Urothelium cell line (cell line): ENCODE measurements at regions not wholly inside any gene's neighbourhood (a gene's known extent, or its start where the extent isn't known, plus 50 kb on each side); places are given as distances from the start of the nearest gene placed in this dataset.

Source experiments
- DNase-seq: peaks from one replicate; pipeline ENCODE4 v3.0.0; 2011; ENCODE audit warnings: low spot score, mixed read lengths
- FAIRE-seq: peaks from 2 replicates; lab custom pipeline; 2011; peaks lifted over from hg19 to GRCh38; lab: Jason Lieb, UNC

DNA sequence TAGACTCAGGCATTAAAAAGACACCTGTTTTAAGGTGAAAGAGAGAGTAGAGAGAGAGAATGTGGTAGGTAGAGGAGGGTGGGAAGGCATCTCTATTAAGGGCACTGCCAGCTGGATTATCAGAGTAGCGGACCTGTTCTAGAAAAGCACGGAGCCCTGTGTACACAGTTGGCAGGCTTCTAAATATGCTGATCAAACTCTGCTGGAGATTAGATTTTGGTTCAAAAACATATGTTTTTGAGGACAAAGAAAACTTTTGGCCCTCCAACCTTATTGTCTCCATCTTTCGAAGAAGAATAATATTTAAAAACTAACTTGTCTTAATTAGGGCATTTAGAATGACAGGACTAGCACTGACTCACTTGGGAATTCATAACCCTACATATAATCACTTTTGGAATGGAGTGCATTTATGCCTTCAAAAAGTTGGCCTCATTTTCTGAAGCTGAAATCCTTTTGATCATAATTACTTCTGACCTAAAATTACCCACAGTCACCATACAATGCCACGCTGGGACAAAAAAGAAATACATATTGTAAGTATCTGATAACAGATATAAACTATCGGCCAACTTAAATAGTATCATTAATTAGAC lies 254.6 kb downstream of the MEIS1 start:
- FAIRE-seq (no peak), DNase-seq (no peak)

DNA sequence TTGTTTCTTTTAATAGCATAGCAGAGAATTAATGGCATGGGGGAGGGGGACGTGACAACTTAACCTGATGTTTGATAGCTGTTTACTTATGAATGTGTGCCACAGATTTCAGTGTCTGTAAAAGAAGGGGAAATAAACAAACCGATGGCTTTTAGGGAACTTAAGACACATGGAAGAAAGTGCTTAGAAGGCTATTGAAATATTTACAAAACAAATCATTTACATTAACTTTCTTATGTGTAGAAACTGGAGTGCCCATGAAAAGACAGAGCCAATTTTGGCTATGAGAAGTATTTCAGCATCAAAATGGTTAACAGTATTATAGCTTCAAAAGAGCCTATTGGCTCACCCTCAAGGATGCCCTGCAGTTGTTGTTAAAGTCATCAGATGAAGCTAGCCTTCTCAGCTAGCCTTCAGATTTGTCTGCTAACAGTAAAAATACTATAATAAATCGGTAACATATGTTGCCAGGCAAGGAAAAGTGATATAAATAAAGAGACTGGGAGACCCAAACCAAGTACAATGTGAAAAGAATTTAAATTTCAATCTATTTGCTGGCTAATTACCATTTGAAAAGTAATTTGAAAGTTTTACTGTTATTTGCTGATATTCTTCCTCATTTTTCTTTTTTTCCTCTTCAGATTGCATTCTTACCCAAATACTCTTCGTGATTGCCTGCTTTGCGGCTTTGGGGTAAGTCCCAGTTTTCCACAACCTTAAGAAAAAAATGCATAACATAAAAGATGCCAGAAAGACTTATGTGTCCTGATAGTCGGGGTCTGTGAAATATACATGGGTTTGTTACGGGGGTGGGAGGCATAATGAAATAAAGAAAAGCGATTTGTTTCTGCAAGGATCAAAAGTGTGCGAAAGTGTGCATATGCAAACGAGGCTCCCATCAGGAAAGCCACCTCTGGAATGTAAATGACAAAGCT lies 256.4 kb downstream of the MEIS1 start:
- no peak for FAIRE-seq

DNA sequence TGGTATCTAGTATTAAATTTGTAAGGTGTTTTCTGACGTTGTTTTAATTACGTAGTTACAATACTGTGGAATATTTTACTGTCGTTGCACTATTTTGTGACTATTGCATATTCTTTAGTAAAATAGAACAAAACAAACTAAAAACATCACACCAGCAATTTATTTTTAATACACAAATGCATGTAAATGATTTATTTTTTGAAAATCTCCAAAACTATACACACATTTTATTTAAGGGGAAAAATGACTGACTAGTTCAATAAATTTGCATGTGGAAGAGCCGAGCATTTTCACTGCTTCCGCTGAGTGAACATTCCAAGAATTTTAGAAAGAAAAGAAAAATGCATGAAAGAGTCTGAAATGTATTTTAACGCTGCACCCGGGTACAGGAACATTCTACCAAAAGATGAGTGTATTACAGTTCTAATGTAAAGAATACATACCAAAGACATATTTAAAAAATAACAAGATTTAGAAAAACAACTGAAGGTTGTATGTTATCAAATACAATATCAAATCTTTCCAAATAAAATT lies 257.7 kb downstream of the MEIS1 start:
- FAIRE-seq: no peak
- no peak for DNase-seq

More for the DNA sequence above, 256.4 kb downstream of the MEIS1 start:
- no peak for DNase-seq

DNA sequence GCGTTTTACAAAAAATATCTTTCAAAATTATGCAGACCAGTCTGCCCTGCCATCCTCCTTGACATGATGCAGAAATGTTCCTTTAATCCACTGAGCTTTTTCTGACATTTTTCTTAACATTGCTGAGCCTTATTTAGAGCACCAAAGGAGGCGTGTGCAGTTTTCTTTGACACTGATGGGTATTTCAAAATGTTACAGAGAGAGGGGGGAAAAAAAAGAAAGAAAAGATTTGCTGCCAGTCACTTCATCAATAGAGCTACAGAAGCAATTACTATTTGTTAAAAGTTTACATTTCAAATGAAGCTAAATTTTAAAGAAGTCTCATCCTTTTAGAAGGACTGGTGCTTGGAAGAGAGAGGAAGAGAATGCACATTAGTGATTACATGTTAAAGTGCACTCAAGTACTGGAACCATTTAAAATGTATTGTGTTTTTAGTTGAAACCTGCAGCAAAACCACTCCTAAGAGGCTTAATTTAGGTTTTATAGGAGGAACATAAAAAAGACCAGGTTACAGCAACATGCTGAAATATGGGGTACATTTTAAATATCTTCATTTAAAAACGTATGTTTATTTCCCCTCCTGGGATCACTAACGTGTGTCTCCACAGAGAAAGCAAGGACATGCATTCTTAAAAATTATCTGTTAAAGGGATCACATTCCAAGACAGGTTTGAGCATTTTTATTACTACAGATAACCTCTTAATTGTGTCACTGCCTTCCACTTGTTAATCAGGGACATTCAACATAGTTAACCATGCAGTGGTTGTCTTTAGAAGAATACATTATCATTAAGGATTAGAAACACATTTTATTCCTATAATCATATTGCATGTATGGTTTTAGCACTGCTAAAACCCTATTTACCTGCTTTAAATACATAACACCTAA lies 258.4 kb downstream of the MEIS1 start:
- DNase-seq (no peak), FAIRE-seq (no peak)

DNA sequence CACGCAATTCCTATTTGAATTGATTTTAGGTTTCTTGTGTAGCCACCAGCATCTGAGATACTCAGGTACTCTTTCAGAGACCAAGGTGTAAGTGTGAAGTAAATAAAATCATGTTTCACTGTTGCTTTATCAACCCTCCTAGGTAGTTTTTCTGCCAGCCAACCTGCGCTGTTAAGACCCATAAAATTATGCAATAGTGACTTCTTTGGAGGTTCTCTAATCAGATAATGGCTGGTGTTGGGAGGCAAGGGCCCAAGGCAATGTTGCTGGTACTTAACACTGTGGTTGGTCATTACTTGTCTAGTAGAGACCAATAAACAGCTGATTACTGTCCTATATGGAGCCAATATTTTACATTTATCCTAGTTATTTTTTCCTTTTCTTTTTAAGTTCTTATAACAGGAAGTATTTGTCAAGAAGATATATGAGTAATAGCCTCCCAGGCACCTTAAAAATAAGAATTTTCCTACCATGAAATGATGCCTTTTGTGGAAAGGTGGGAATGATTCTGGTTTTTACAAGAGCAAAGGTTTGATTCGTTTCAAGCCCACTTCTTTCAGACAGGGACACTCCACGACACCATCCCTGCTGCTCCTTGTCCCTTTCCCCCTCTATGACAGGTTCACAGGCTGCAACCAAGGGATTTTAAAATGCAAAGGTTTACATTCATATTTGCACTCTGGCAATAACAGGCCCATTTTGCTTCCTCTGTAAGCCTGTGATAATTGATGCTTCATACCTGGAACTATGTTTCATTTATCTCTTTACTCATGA lies 259.3 kb downstream of the MEIS1 start:
- FAIRE-seq (no peak), DNase-seq (no peak)

DNA sequence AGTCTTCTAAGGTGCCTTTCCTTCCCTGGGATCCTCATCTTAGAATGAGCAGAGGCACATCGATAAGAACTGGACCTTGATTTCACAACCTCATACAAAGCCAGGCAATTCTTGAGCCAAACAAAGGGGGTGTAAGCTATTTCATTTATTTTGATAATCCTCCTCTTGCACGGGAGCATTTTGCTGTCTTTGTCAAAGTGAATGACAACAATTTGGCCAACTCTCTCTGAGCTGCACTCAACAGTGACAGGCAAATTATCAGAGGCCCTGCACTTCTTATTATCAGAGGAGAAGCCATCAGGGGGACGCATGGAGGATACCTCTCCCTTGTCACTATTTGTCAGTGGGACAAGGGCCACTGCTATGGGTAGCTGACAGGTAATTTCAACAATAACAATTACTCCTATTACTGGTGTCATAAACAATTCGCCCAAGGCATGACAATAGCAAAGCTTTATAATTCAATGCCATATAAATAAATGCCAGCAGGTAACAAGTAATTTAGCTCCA lies 260.4 kb downstream of the MEIS1 start:
- no peak for DNase-seq
- no peak for FAIRE-seq

DNA sequence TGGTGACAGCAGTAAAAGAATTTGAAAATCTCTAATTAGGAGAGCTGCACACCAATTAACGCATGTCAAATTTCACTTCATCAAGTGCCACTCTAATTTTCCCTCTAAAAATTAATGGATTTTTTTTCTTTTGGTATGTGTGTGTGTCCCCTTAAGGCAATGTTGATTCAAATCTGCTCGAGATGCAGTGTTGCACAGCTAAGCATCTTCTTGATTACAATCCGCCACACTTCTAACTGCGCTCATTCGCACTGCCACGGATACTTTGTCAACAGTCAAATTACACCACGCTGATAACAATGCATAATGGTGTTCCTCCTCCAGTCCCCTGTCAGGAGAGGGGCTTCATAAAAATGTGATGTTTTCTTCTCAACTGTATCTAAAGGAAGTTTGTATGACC lies 261.4 kb downstream of the MEIS1 start:
- DNase-seq (no peak), FAIRE-seq (no peak)

DNA sequence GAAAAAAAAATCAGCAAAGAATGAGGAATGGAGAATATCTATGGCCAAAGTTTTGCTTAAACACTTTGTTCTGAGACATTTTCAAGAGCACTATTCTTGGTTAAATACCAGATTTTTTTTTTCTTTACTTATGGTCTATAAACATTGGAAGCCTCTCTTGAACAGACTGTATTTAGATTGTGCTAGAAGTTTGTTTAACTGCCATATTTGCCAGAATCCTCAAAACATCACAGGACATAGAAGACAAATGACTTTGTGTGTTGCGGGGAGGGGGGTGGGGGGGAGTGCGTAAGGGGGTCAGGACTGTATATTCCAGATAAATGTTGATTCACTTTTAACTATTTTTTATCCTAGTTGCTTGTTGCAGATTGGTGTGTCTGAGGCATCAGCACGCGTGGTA lies 262.0 kb downstream of the MEIS1 start:
- DNase-seq: no peak

DNA sequence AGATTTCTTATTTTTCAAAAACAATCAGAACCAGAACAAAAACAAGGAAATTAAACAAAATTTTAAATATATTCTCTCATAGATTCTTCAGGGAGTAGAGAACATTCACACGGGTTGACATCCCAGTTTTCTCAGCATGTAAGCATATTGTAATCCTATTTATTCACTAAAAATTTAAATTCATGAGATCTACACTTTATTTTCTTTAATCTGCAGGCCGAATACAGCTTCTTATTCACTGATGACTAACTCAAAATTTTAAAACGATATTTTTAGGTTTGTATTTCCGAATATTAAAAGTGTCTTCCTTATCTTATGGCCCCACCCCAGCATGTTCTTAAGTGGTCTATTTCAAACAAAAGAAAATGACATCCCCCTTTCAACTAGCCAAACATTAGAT lies 262.4 kb downstream of the MEIS1 start:
- DNase-seq: no peak
- no peak for FAIRE-seq

More for the DNA sequence above, 262.0 kb downstream of the MEIS1 start:
- no peak for FAIRE-seq

DNA sequence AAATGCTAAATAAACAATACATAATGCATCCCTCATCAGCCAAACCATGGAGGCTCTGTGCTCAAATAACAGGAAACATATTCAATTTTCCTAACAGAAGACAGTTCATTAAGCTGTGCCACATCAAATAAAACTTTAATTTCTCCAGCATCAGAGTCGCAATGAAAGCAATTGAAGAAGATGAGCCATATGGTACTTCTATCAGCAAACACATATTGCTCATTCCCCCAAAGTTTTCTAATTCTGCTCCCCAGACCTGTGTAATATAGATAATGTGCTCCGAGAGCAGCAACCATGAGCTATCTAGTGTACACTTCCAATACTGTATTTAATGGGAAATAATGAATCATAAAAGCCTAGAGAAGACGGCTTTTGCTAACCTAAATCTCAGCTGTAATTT lies 263.2 kb downstream of the MEIS1 start:
- FAIRE-seq (no peak), DNase-seq (no peak)

DNA sequence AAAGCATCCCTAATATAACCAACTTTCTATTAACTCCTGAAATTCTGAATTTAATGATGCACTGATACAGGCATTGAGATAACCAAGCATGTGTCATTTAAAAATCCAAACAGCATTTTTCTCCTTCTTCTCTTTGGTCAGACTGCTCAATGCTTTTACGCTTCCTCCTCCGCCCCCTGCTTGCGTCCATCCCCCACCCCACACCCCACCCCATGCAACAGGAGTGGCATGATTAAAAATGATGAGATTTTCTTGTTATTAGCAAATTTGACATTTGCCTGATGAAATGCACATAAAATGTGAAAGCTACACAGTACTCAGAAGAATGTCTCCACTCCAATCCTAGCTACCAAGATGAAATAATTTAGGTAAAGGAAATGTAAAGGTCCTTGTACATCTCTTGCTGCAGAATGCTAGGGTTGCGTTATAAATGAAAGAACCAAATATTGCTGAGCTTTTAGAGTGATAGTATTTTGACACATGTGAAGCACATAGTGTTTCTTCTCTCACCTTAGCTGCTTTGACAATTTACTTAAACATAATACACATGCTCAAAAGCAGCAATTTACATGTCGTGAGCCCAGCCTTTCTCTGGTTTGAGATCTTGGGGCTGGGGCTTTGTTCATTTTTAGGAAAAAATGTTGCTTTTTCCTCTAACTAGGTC lies 263.8 kb downstream of the MEIS1 start:
- DNase-seq (no peak), FAIRE-seq (no peak)

DNA sequence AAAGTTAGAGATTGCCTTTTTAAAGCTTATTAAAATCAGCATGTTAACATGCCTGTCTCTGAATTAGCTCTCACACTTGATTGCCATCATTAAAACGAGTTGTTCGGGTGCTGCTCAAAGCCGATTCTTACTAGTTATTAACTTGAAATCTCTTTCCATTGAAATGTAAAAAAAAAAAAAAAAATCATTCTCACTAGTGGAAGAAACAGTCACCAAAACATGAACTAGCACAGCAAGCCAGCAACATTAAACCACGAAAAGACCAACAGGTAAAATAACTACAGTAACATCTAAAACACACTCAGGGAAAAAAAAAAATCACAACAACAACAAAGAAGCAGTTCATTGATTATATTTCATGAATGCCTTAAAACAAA lies 264.5 kb downstream of the MEIS1 start:
- FAIRE-seq: no peak
- no peak for DNase-seq

DNA sequence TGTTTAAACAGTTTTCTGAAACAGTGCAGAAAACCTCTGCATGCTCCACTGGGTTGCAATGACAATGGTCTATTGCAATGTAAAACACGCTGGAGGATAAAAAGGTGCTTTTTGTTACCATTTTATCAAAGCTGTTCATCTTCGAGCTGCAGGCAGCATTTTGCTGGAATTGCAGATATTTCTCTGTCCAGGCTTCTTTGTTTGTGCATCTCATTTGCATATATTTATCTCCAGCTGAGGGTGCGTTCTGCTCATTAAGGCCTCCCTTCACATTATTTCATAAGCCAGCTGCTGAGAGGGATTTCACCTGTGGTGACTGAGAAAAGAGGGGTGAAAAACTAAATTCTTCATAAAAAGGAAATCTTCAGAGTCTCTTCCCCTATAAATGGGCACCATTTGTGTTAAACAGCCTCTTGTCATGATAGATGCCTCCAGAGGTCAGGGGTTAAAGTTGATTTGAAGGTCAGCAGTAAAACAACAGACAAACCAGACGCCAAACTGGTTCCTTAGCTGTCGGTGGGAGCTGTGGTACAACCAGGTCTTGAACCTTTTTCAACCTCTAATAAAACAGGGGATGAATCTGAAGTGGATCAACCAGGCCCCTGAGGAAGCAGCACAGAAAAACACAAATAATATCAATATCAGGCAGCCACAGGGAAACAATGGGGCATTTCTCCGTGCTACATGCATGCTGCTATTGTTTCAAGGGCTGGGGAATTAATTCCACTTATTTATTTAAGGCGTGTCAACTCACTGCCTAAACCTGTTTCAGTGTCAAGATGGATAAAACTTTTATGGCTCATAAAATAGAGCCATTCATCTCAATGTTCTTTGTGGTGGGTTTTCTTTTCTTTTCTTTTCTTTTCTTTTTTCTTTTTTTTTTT lies 265.1 kb downstream of the MEIS1 start:
- DNase-seq (no peak), FAIRE-seq (no peak)

DNA sequence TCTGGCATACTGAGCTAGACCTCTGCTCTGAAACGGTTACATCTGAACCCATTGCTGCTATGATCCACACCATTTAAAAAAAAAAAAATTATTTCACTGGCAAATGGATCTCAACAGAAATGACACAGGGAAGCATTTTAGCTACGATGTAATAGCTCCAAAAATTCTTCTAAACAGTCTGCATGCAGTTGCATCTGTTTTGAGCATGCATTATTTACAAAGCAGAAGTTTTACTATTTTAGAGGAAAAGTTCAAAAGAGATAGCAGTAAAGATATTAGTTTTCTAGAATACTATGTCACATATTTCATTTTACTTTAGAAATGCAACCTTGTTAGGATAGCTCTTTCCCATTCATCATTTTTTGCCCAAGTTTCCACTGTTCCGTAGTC lies 265.7 kb downstream of the MEIS1 start:
- FAIRE-seq (no peak), DNase-seq (no peak)

DNA sequence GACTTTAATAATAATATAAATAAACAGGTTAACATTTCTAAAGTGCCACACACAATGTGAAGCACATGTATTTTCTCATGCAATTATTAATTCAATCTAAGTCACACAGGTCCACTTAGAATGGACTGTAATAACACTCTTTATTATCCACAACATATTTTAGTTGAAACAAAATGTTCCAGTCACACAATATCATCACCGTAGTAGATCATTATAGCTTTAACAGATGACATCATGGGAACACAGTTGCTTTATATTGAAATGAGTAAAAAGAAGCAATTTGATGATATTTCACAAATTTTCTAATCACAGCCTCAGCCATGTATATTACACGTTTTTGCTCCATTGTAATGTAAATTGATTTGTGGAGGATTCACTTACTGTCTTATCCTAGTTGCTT lies 266.3 kb downstream of the MEIS1 start:
- no peak for DNase-seq
- no peak for FAIRE-seq

DNA sequence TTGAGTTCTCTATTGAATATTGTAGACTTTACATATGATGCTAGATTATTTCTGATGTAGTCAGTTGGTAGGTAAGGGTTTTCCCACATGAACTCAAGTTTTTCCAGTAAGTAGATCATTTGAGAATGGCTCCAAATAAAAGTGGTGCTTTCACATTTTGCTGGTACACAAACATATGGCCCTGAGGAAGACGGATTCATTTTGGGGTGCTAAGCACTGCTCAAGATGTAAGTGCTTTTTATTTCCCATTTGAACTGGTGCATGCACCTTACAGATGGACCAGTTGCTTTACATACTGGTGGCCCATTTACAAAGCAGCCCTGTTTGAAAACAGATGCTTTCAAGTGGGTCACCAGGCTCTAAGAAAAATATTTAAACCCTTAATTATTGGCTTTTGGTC lies 266.7 kb downstream of the MEIS1 start:
- FAIRE-seq: no peak
- no peak for DNase-seq

DNA sequence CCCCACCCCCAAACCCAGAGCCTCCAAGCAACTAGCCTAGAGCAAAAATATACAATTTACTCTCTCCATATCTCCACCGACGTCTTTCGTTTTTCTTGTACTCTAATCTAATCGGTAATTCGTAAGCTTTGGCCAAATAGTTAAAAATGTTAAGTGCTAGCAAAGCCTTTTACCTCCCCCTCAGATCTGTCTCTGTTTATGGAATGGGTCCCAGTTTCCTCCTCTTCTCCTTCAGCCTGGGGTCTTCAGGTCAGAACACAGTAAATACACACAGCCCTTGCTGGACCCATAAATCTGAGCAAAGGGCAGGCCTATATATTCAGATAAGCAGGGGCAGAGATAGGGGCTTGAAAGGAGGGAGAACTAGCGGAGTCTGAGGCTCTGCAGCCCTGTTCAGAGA lies 267.4 kb downstream of the MEIS1 start:
- no peak for FAIRE-seq
- no peak for DNase-seq

DNA sequence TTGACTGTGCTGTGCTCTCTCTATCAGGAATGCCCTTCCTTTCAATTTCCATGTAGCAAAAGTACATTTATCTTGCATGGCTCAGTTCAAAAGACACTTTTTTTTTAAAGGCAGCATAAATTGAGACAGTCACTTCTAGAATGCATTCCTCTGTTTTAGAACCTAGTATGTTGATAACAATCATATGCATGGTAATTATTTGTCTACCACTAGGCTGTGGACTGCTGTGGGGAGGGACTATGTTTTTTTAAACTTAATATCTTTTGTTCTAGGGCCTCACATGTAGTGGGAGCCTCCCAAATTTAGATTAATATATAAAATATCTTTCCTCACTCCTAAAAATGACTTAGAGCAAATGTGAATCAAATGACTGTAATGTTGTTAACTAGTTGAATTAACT lies 269.9 kb downstream of the MEIS1 start:
- DNase-seq (no peak), FAIRE-seq (no peak)

DNA sequence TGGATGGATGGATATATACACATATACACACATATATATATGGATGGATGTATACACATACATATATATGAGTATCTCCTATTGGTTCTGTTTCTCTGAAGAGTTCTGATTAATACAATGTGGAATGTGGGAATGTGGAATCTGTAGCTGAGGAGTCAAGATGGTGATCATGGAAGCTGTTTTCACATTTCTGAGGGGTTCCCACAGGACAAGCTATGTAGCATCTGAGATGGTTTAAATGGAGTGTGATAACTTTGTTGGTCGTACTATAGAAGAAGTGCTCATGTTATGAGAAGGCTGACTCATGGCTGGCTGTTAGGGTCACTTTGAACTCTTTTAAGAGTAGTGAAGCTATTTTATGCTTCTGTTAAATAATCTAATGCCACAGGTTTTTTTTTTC lies 279.7 kb downstream of the MEIS1 start:
- FAIRE-seq (no peak), DNase-seq (no peak)
